Upper lobe of left lung (tissue), 6 donors: ENCODE measurements at regions not wholly inside any gene's neighbourhood (a gene's known extent, or its start where the extent isn't known, plus 50 kb on each side); places are given as distances from the start of the nearest gene placed in this dataset.
"Not testable (repeated sequence)": the region's sequence is repeated elsewhere in the genome, so short reads cannot be mapped to it uniquely, and the experiment has no call there.

Experiments
- ATAC-seq, 2 donors: fragments of 200-7000 bp; cut with Tn5 transposase; one replicate each; pipeline ENCODE4 v1.9.1; 2022; ENCODE audit warnings: mild to moderate bottlenecking in 2 of 2, moderate library complexity in 2 of 2; ENCODE audit not compliant: low FRiP score in 2 of 2
- DNase-seq, 2 donors: peaks; one replicate each; pipeline ENCODE4 v3.0.0-alpha.2; 2019 to 2020
- H3K27ac ChIP-seq, 4 donors: fragments of 200-600 bp; sonication (generic); one replicate each; pipeline ENCODE4 v1.5.1; 2016 to 2019
- H3K27me3 ChIP-seq, 4 donors: fragments of 200-600 bp; sonication (generic); one replicate each; pipeline ENCODE4 v1.5.1; 2017 to 2019
- H3K36me3 ChIP-seq, 4 donors: fragments of 200-600 bp; sonication (generic); one replicate each; pipeline ENCODE4 v1.5.1; 2016 to 2019
- H3K4me1 ChIP-seq, 4 donors: fragments of 200-600 bp; sonication (generic); one replicate each; pipeline ENCODE4 v1.5.1; 2018 to 2019
- H3K4me3 ChIP-seq, 4 donors: fragments of 200-600 bp; sonication (generic); one replicate each; pipeline ENCODE4 v1.5.1; 2017 to 2019; ENCODE audit warnings: mild to moderate bottlenecking in 2 of 4, moderate library complexity in 1 of 4
- H3K9me3 ChIP-seq, 4 donors: fragments of 200-600 bp; sonication (generic); one replicate each; pipeline ENCODE4 v1.5.1; 2018 to 2019
- WGBS, 2 donors: methylation state at CpG; one replicate each; pipeline ENCODE4 v1.1.5; 2017 to 2018; 5-methylcytosine and 5-hydroxymethylcytosine counted together
- donor health status: DM: no; HTN: no; CAD: no; lungs with moderate emphysema.
- donor health status: DM: no; HTN: yes; CAD: no; lungs with severe emphysema.

DNA sequence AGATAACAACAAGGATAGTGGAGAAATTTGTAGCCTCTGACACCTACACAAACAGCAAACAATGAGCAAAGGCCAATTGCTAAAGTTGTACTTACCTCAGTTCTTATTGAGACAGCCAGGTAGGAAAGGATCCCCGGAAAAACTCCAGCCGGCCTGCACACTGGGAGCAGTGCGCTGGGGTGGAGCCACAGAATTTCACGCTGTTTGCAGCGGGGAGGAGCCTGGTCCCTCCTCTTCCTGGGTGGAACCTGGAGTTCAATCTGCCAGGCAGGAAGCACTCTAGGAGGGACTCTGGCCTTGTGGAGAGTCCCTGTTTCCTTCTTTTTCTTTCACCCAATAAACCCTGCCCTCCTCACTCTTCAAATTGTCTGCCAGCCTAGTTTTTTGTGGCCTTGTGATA is 382.6 kb upstream of the TGIF2LX start:
- not testable (repeated sequence) for H3K4me3 ChIP-seq, DNase-seq, ATAC-seq, H3K27me3 ChIP-seq, H3K9me3 ChIP-seq, H3K36me3 ChIP-seq, H3K27ac ChIP-seq, H3K4me1 ChIP-seq
- WGBS, 2 donors: 66 to 80% methylated on average over 2 to 5 of the region's 5 CpGs

DNA sequence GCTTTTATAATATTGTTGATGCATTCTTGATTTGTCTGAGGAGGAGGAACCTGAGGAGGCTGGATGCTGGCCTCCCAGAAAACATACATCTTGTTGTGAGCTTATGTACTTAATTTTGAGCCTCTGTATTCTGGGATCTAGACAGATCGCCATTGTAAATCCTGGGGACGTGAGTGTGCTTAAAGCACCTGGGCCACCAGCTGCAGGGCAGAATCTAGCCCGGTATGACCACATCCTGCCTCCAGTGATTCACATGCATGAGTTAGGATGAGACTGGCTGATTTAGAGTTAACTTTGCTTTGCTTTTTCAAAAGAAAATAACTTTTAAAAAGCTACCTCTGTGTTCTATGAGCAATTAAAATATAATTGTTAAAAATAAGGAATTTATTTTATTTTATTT is 364.6 kb upstream of the TGIF2LX start:
- 69 to 74% methylated on average over 3 of the region's 3 CpGs for WGBS, 2 donors
- not testable (repeated sequence) for ATAC-seq, H3K36me3 ChIP-seq

DNA sequence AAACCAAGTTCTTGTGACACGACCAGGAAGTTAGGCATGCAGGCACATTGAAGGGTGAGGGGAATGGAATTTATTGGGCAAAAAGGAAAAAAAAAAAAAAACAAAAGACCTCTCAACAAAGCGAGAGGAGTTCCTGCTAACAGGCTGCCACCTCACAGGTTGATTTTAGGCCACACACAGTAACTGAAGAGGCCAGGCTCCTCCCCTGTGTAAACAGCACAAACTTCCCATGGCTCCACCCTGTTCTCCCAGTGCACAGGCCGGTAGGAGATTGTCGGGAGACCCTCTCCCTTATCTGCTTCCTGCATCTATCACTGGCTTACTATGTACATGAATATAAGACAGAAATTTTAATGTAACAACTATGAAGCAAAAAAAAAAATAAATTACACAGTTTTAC is 359.6 kb upstream of the TGIF2LX start:
- not testable (repeated sequence) for ATAC-seq, DNase-seq, H3K9me3 ChIP-seq, H3K4me1 ChIP-seq, H3K4me3 ChIP-seq, H3K27ac ChIP-seq, H3K36me3 ChIP-seq, H3K27me3 ChIP-seq
- 47 to 60% methylated on average over 1 to 3 of the region's 4 CpGs for WGBS, 2 donors

More for the DNA sequence above, 364.6 kb upstream of the TGIF2LX start:
- H3K9me3 ChIP-seq, H3K4me1 ChIP-seq, H3K27ac ChIP-seq, H3K4me3 ChIP-seq, H3K27me3 ChIP-seq, DNase-seq: not testable (repeated sequence)

DNA sequence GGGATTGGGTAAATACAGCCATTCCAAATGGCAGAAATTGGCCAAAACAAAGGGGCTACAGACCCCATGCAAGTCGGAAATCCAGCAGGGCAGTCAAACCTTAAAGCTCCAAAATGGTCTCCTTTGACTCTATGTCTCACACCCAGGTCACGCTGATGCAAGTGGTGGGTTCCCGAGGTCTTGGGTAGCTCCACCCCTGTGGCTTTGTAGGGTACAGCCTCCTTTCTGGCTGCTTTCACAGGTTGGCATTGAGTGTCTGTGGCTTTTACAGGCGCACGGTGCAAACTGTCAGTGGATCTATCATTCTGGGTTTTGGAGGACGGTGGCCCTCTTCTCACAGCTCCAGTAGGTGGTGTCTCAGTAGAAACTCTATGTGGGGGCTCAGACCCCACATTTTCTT is 358.6 kb upstream of the TGIF2LX start:
- not testable (repeated sequence) for H3K27me3 ChIP-seq, H3K9me3 ChIP-seq
- WGBS, 2 donors: 84% methylated on average over 6 of the region's 6 CpGs; no CpG with 5 or more reads in 1 of the 2 donors

DNA sequence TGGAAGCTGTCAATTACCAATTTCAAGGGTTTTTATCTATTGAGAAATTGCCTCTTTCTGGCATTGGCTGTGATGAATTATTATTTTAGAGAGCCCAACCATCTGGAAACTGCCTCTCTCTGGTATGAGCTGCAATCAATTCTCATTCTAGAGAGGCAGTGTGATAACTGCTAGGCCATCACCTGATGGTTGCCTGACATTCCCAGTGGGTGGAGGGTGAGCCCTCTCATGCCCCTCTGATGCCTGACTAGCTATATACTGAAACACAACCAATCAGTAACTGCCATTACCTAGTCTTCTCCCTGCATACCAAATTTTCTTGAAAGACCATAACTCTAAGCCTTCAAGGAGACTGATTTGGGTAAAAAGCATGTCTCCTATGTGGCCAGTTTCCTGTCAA is 353.9 kb upstream of the TGIF2LX start:
- not testable (repeated sequence) for H3K4me3 ChIP-seq, H3K27me3 ChIP-seq, H3K4me1 ChIP-seq, H3K27ac ChIP-seq, H3K36me3 ChIP-seq, DNase-seq, ATAC-seq, H3K9me3 ChIP-seq

More for the DNA sequence above, 358.6 kb upstream of the TGIF2LX start:
- ATAC-seq, DNase-seq, H3K4me1 ChIP-seq, H3K4me3 ChIP-seq, H3K36me3 ChIP-seq, H3K27ac ChIP-seq: not testable (repeated sequence)

DNA sequence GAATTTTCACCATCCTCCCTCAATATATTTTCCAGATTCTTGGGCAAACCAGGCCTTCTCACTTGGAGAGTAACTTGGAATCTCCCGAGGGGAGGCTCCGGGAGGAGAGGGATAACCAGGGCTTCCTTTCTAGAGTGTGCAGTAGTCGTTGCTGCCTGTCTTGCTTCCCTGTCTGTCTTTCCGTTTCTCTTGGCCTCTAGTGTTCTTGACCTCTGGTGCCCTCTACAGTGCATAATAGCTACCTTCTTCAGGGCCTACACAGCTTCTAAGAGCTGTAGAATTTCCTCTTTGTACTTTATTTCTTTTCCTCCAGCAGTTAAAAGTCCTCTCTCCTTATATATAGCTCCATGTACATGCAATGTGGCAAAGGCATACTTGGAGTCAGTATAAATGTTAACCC is 339.8 kb upstream of the TGIF2LX start:
- not testable (repeated sequence) for H3K36me3 ChIP-seq, H3K27ac ChIP-seq, H3K27me3 ChIP-seq, H3K9me3 ChIP-seq, H3K4me3 ChIP-seq, H3K4me1 ChIP-seq, ATAC-seq, DNase-seq
- 48 to 50% methylated on average over 2 to 4 of the region's 4 CpGs for WGBS, 2 donors

DNA sequence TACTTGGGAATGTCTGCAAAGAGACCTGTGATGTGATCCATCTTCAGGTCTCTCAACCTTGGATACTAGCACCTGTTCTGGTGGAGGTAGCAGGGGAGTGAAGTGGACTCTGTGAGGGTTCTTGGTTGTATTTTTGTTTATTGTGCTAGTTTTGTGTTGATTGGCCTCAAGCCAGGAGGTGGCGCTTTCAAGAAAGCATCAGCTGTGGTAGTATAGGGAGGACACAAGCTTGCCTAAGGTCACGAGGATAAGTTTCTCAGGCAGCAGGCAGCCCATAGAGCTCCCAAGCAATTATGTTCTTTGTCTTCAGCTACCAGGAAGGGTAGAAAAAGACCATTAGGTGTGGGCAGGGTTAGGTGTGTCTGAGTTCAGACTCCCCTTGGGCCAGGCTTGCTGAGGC is 289.9 kb upstream of the TGIF2LX start:
- not testable (repeated sequence) for H3K27ac ChIP-seq, H3K27me3 ChIP-seq, H3K36me3 ChIP-seq, H3K4me1 ChIP-seq, DNase-seq, H3K4me3 ChIP-seq, H3K9me3 ChIP-seq, ATAC-seq
- 62% methylated on average over 2 of the region's 2 CpGs; no CpG with 5 or more reads in 1 of the 2 donors for WGBS, 2 donors

DNA sequence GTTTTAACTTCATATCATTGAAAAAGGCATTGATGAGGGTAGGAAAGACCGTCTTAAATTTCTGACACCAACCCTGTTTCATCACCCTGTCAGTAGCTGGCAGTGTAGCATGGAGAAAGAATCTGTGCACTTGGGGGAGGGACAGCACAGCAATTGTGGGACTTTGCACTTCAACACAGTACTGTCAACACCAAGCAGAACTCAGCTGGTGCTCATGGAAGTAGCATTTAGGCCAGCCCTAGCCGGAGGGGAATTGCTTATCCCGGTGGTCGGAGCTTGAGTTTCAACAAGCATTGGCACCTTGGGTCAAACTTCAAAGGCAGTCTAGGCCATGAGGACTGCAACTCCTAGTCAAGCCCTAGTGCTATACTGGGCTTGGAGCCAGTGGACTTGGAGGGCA is 285.8 kb upstream of the TGIF2LX start:
- H3K36me3 ChIP-seq, DNase-seq, H3K27me3 ChIP-seq, H3K4me1 ChIP-seq, H3K27ac ChIP-seq, H3K9me3 ChIP-seq, ATAC-seq, H3K4me3 ChIP-seq: not testable (repeated sequence)
- WGBS, 2 donors: 63 to 71% methylated on average over 1 of the region's 4 CpGs

DNA sequence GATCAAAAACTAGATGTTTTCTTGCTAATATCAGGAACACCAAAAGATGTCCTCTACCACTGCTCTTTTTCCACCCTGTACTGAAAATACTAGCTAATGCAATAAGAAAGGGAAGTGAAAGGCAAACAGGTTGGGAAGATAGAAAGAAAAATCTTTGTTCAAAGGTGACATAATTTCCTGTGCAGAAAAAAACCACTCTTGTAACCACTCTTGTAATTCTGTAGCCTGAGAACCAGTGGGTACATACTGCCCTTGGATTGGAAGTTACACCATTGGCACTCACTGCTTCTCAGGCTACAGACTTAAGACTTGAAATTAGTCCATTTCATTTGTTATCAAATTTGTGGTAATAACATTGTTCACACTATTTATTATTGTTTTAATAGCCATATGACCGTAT is 263.0 kb upstream of the TGIF2LX start:
- H3K27ac ChIP-seq, H3K36me3 ChIP-seq, DNase-seq, H3K4me3 ChIP-seq, H3K9me3 ChIP-seq, H3K27me3 ChIP-seq, H3K4me1 ChIP-seq, ATAC-seq: not testable (repeated sequence)
- 100% methylated on average over 1 of the region's 1 CpG; no CpG with 5 or more reads in 1 of the 2 donors for WGBS, 2 donors

DNA sequence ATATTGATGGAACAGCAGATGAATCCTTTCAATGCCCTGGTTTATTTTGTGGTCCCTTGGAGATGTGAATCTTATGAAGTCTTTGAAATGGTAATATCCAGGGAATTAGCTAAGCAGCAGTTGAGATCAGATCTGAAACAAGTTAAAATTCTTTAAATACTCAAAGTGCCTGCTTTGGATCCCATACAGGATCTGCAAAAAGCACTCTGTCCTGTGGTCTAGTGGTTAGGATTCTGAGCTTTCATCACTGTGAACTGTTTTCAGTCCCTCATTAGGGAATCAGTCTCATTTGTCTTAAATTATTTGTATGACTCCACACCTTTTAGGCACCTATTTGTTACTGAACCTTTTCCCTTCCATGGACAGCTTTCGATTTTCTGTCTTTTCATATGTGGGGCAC is 215.2 kb upstream of the TGIF2LX start:
- not testable (repeated sequence) for H3K9me3 ChIP-seq, H3K4me1 ChIP-seq, H3K4me3 ChIP-seq, H3K27me3 ChIP-seq, ATAC-seq, H3K36me3 ChIP-seq, DNase-seq, H3K27ac ChIP-seq
- no CpG with 5 or more reads among the region's 1 CpG for WGBS, 2 donors

DNA sequence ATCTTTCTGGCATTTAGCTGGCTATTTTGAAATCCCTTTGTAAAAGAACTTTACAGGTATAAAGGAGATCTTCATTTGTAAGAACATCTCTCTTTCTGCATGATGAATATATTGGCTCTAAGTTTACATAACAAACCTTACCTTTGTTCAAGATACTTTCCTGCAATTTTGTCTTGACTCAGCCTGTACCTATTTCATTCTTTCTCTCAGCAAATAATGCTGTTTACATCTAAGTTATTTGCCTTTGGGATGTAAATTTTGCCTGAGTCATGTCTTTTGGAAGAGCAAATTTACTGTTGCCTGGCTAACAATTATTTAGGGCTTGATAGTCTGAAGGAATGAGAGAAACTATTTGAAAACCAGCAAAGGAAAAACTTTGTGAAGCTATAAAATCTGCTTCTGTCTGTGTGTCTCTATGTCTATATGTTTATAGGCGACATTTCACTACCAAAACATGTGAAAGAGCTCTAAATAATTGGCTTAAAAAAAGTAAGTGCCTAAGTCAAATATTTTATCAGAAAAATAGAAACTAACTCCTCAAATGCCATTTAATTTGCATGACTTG is 214.3 kb upstream of the TGIF2LX start:
- not testable (repeated sequence) for H3K4me1 ChIP-seq, H3K4me3 ChIP-seq, H3K27me3 ChIP-seq, H3K36me3 ChIP-seq, H3K27ac ChIP-seq, H3K9me3 ChIP-seq, ATAC-seq, DNase-seq
- WGBS, 2 donors: no CpG with 5 or more reads among the region's 1 CpG

DNA sequence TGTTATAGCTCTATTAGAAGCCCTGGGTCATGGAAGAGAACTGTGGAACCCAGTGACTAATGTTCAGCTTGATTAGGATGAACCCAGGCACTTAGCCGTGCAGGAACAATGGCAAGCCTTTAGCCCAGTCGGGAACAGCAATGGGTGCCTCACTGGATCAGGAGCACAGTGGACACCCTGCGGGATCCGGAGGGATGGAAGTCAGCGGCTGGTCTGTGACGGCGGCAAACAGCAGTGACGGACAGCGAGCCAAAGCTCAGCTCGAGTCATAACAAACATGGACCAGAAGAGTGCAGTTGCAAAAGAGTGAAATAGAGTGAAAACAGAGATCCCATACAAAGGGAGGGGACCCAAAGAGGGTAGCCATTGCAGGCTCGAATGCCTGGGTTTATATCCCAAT is 187.3 kb upstream of the TGIF2LX start:
- WGBS, 2 donors: 87 to 92% methylated on average over 9 to 11 of the region's 11 CpGs
- not testable (repeated sequence) for H3K36me3 ChIP-seq, H3K4me3 ChIP-seq, H3K27me3 ChIP-seq, H3K9me3 ChIP-seq, H3K27ac ChIP-seq, H3K4me1 ChIP-seq, ATAC-seq
- DNase-seq: peak in 1 of 2 donors; percentile 6

DNA sequence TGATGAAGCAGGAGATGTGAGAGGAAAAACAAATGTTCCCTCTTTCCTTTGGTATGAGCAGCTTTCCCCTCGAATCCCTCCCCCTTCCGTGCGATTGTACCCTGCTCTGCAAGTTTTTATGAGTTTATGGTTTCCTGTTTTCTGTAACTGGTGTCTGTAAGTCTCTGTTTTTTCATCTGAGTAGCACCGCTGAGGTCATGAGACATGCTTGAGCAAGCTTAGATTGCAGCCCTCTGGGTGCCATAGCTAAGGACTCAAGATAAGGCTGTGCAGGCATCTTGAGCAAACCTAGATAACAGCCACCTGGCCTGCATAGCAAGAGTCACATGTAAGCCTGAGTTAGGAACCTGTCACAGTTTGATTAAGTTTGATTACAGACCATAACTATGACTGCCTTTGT is 165.2 kb upstream of the TGIF2LX start:
- not testable (repeated sequence) for H3K36me3 ChIP-seq, H3K27ac ChIP-seq, ATAC-seq, H3K4me3 ChIP-seq, H3K27me3 ChIP-seq, DNase-seq, H3K9me3 ChIP-seq, H3K4me1 ChIP-seq
- WGBS, 2 donors: 62 to 77% methylated on average over 4 of the region's 4 CpGs
